H1 (cell line): ENCODE measurements at regions not wholly inside any gene's neighbourhood (a gene's known extent, or its start where the extent isn't known, plus 50 kb on each side); places are given as distances from the start of the nearest gene placed in this dataset.

ENCODE experiments used
- CHD7 ChIP-seq: fragments of 300-600 bp; sonication (generic); IDR thresholded peaks from 2 replicates; pipeline ENCODE4 v1.7.1; 2012; ENCODE audit warnings: low read length, moderate library complexity, mild to moderate bottlenecking, inconsistent platforms; ENCODE audit not compliant: insufficient replicate concordance
- TEAD4 ChIP-seq: IDR thresholded peaks from 2 replicates; pipeline ENCODE4 v1.6.1; 2012; ENCODE audit warnings: low read depth, low read length, inconsistent platforms, mixed read lengths

- no peak for TF ChIP-seq TEAD4
- TF ChIP-seq CHD7, result no peak
- TF ChIP-seq, all 59 proteins: peak for 0
These were observed 418.6 kb downstream of the UQCRFS1 start (continued) for GRCh38 chr19:28794301-28794700.
